MM.1S (cell line): ENCODE measurements at regions not wholly inside any gene's neighbourhood (a gene's known extent, or its start where the extent isn't known, plus 50 kb on each side); places are given as distances from the start of the nearest gene placed in this dataset.

ENCODE experiments used
- EZH2phosphoT487 ChIP-seq: fragments of 300-600 bp; sonication (generic); IDR thresholded peaks from 2 replicates; pipeline ENCODE4 v1.6.1; 2018; ENCODE audit warnings: antibody characterized with exemption, low read length
- TF ChIP-seq, protein P1 (sequence below): fragments of 300-600 bp; sonication (generic); IDR thresholded peaks from 2 replicates; pipeline ENCODE4 v1.5.1; 2016; ENCODE audit warnings: antibody characterized with exemption, low read length, mixed read lengths

DNA sequence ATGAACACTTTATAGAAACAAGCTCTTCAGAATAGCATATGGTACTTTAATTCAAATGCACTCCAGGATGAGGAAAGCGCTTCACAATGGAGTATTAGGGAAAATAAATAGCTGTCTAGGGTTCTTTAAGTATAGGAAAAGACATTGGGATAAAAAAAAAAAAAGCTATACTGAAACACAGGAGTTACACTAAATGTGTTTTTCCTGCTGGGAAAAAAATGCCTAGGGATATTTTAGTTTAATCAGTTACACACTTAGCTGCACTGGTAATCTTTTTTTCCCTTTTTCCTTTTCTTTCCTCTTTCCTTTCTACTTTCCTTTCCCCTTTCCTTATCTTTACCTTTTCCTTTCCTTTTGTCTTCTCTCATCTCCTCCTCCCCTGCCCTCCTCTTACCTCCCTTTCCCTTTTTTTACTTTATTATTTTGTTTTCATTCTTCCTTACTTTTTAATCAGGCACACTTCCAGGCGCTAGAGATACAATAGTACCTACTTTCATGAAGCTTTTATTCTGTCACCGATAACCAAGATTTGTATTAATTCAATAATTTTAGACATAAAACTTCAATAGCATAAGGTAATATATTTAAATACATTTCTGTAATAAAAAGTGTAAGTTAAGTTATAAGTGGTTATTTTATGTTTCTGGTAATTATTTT lies 758.7 kb downstream of the CDH18 start:
- TF ChIP-seq, protein P1, sequence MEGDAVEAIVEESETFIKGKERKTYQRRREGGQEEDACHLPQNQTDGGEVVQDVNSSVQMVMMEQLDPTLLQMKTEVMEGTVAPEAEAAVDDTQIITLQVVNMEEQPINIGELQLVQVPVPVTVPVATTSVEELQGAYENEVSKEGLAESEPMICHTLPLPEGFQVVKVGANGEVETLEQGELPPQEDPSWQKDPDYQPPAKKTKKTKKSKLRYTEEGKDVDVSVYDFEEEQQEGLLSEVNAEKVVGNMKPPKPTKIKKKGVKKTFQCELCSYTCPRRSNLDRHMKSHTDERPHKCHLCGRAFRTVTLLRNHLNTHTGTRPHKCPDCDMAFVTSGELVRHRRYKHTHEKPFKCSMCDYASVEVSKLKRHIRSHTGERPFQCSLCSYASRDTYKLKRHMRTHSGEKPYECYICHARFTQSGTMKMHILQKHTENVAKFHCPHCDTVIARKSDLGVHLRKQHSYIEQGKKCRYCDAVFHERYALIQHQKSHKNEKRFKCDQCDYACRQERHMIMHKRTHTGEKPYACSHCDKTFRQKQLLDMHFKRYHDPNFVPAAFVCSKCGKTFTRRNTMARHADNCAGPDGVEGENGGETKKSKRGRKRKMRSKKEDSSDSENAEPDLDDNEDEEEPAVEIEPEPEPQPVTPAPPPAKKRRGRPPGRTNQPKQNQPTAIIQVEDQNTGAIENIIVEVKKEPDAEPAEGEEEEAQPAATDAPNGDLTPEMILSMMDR = no peak
- TF ChIP-seq EZH2phosphoT487 = no peak
